ENCODE measurements at regions not wholly inside any gene's neighbourhood (a gene's known extent, or its start where the extent isn't known, plus 50 kb on each side); places are given as distances from the start of the nearest gene placed in this dataset.

- TF ChIP-seq CTCF (IDR thresholded peaks at IDR 0.05; ENCODE audit: low read length) = no peak
- TF ChIP-seq EZH2 (optimal IDR thresholded peaks at IDR 0.05; ENCODE audit: low read depth, low read length) = no peak
Measured at GRCh38 chr10:62613859-62614258, 190.7 kb upstream of the ADO start.

Measured in MM.1S (cell line).